Prostate gland (tissue), 1 donor: ENCODE measurements at regions not wholly inside any gene's neighbourhood (a gene's known extent, or its start where the extent isn't known, plus 50 kb on each side); places are given as distances from the start of the nearest gene placed in this dataset.

ENCODE experiments used
- POLR2A ChIP-seq: fragments of 450-650 bp; IDR thresholded peaks from one replicate; pipeline ENCODE4 v1.6.1; 2016; ENCODE audit warnings: antibody characterized with exemption, mild to moderate bottlenecking
- POLR2AphosphoS5 ChIP-seq: sonication (generic); formaldehyde crosslinking; IDR thresholded peaks from one replicate; pipeline ENCODE4 v1.6.1; 2017; ENCODE audit warnings: antibody characterized with exemption

DNA sequence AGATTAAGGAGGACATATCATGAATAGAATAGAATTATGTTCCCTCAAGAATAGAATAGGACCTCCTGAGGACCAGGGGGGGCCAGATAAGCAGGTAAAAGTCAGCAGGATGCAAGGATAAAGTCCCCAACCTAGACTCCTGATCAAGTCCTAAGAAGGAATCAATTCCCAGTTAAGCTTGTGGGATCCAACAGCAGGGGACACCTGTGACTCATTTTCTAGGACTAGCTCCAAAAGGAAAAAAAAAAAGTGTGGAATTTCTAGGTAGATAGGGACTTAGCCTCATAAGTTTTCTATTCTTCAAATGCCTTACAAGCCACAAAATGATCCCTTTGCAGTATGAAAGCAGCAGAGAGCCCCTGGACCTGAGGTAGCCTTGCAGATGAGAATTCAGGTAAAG, 336.2 kb downstream of the WDR11 start:
- TF ChIP-seq POLR2AphosphoS5 (no peak), POLR2A (no peak)
